ENCODE measurements at regions not wholly inside any gene's neighbourhood (a gene's known extent, or its start where the extent isn't known, plus 50 kb on each side); places are given as distances from the start of the nearest gene placed in this dataset.
"Not testable (repeated sequence)": the region's sequence is repeated elsewhere in the genome, so short reads cannot be mapped to it uniquely, and the experiment has no call there.

GRCh38 chr6:816510-817084 is 123.7 kb upstream of the EXOC2 start:
- H3K27ac Mint-ChIP-seq, result peak overlapping the region; percentile 13
- H3K4me1 Mint-ChIP-seq, result peaks cover 18% of the 10 kb centered on the region
- intact Hi-C loops (cut with micrococcal nuclease), result no loop called here
- H3K36me3 Mint-ChIP-seq (ENCODE audit: low read depth), result no peaks in the 10 kb centered on the region
- no peaks in the 10 kb centered on the region for H3K9me3 Mint-ChIP-seq
- peak; percentile 66 for DNase-seq
- H3K4me3 Mint-ChIP-seq, result no peak overlapping the region
- H3K27me3 Mint-ChIP-seq, result peaks cover 11% of the 10 kb centered on the region

GRCh38 chr6:815348-815738 is 122.4 kb upstream of the EXOC2 start:
- peaks cover 6% of the 10 kb centered on the region for H3K27me3 Mint-ChIP-seq
- intact Hi-C loops (cut with micrococcal nuclease), result no loop called here
- H3K27ac Mint-ChIP-seq, result no peak overlapping the region
- no peaks in the 10 kb centered on the region for H3K36me3 Mint-ChIP-seq (ENCODE audit: low read depth)
- H3K9me3 Mint-ChIP-seq, result no peaks in the 10 kb centered on the region
- DNase-seq, result no peak
- peaks cover 18% of the 10 kb centered on the region for H3K4me1 Mint-ChIP-seq
- H3K4me3 Mint-ChIP-seq, result no peak overlapping the region

- DNase-seq, result no peak
- Mint-ChIP-seq H3K4me1 (peaks cover 18% of the 10 kb centered on the region), H3K9me3 (no peaks in the 10 kb centered on the region), H3K36me3 (ENCODE audit: low read depth) (no peaks in the 10 kb centered on the region), H3K4me3 (no peak overlapping the region), H3K27me3 (peaks cover 6% of the 10 kb centered on the region), H3K27ac (no peak overlapping the region)
- intact Hi-C loops (cut with micrococcal nuclease), result no loop called here
These were observed 121.7 kb upstream of the EXOC2 start for GRCh38 chr6:814378-815347.

GRCh38 chr6:811831-812230 is 118.9 kb upstream of the EXOC2 start:
- Mint-ChIP-seq H3K27ac (no peak overlapping the region), H3K27me3 (peaks cover 2% of the 10 kb centered on the region), H3K4me3 (no peak overlapping the region), H3K4me1 (peaks cover 8% of the 10 kb centered on the region), H3K36me3 (ENCODE audit: low read depth) (no peaks in the 10 kb centered on the region), H3K9me3 (no peaks in the 10 kb centered on the region)
- no peak for DNase-seq
- intact Hi-C loops (cut with micrococcal nuclease), result no loop called here

GRCh38 chr6:811191-811590 is 118.3 kb upstream of the EXOC2 start:
- intact Hi-C loops (cut with micrococcal nuclease), result no loop called here

GRCh38 chr6:804771-805170 is 111.8 kb upstream of the EXOC2 start:
- no peak for DNase-seq
- Mint-ChIP-seq H3K27ac (no peak overlapping the region), H3K36me3 (ENCODE audit: low read depth) (no peaks in the 10 kb centered on the region), H3K4me3 (no peak overlapping the region), H3K9me3 (no peaks in the 10 kb centered on the region), H3K4me1 (no peaks in the 10 kb centered on the region), H3K27me3 (peaks cover 16% of the 10 kb centered on the region)
- intact Hi-C loops (cut with micrococcal nuclease), result no loop called here

More at GRCh38 chr6:811191-811590, 118.3 kb upstream of the EXOC2 start:
- Mint-ChIP-seq H3K9me3 (no peaks in the 10 kb centered on the region), H3K27ac (no peak overlapping the region), H3K27me3 (peaks cover 2% of the 10 kb centered on the region), H3K36me3 (ENCODE audit: low read depth) (no peaks in the 10 kb centered on the region), H3K4me1 (peaks cover 2% of the 10 kb centered on the region), H3K4me3 (no peak overlapping the region)
- DNase-seq, result no peak

GRCh38 chr6:804317-804716 is 111.4 kb upstream of the EXOC2 start:
- Mint-ChIP-seq H3K4me3 (no peak overlapping the region), H3K27me3 (peaks cover 21% of the 10 kb centered on the region), H3K36me3 (ENCODE audit: low read depth) (no peaks in the 10 kb centered on the region), H3K9me3 (no peaks in the 10 kb centered on the region), H3K4me1 (no peaks in the 10 kb centered on the region), H3K27ac (no peak overlapping the region)
- intact Hi-C loops (cut with micrococcal nuclease), result no loop called here
- no peak for DNase-seq

- Mint-ChIP-seq H3K27ac (no peak overlapping the region), H3K27me3 (peaks cover 23% of the 10 kb centered on the region), H3K9me3 (no peaks in the 10 kb centered on the region), H3K36me3 (ENCODE audit: low read depth) (no peaks in the 10 kb centered on the region), H3K4me3 (no peak overlapping the region), H3K4me1 (no peaks in the 10 kb centered on the region)
- DNase-seq, result no peak
- intact Hi-C loops (cut with micrococcal nuclease), result no loop called here
These were observed 110.4 kb upstream of the EXOC2 start for GRCh38 chr6:803191-803977.

- Mint-ChIP-seq H3K9me3 (no peaks in the 10 kb centered on the region), H3K4me1 (no peaks in the 10 kb centered on the region), H3K27me3 (peaks cover 29% of the 10 kb centered on the region), H3K36me3 (ENCODE audit: low read depth) (no peaks in the 10 kb centered on the region), H3K4me3 (no peak overlapping the region), H3K27ac (no peak overlapping the region)
- DNase-seq, result no peak
- intact Hi-C loops (cut with micrococcal nuclease), result no loop called here
These were observed 109.8 kb upstream of the EXOC2 start for GRCh38 chr6:802701-803100.

GRCh38 chr6:802223-802622 is 109.3 kb upstream of the EXOC2 start:
- H3K27ac Mint-ChIP-seq; intact Hi-C loops (cut with micrococcal nuclease); H3K4me3 Mint-ChIP-seq; H3K4me1 Mint-ChIP-seq; DNase-seq; H3K36me3 Mint-ChIP-seq (ENCODE audit: low read depth); H3K9me3 Mint-ChIP-seq: not testable (repeated sequence)
- H3K27me3 Mint-ChIP-seq, result peaks cover 34% of the 10 kb centered on the region

- H3K4me1 Mint-ChIP-seq, result no peaks in the 10 kb centered on the region
- H3K36me3 Mint-ChIP-seq (ENCODE audit: low read depth), result no peaks in the 10 kb centered on the region
These were observed 106.8 kb upstream of the EXOC2 start for GRCh38 chr6:799769-800168.

GRCh38 chr6:797479-798077 is 104.6 kb upstream of the EXOC2 start:
- intact Hi-C loops (cut with micrococcal nuclease), result loop anchor here (1.0 to 10.0 kb wide), 3 partner anchors 517 to 640 kb away; partner anchors contain the start of gene FOXQ1
- Mint-ChIP-seq H3K4me3 (no peak overlapping the region), H3K36me3 (ENCODE audit: low read depth) (no peaks in the 10 kb centered on the region), H3K9me3 (no peaks in the 10 kb centered on the region), H3K27ac (no peak overlapping the region), H3K27me3 (peaks cover 61% of the 10 kb centered on the region), H3K4me1 (no peaks in the 10 kb centered on the region)
- DNase-seq, result peak; percentile 80

More at GRCh38 chr6:799769-800168, 106.8 kb upstream of the EXOC2 start:
- no peak for DNase-seq
- intact Hi-C loops (cut with micrococcal nuclease), result loop anchor here (5.0 to 10.0 kb wide), 2 partner anchors 515 to 638 kb away; partner anchors contain the start of gene FOXQ1
- H3K27ac Mint-ChIP-seq, result no peak overlapping the region
- no peak overlapping the region for H3K4me3 Mint-ChIP-seq
- H3K9me3 Mint-ChIP-seq, result no peaks in the 10 kb centered on the region
- H3K27me3 Mint-ChIP-seq, result peaks cover 53% of the 10 kb centered on the region

GRCh38 chr6:795046-795685 is 102.2 kb upstream of the EXOC2 start:
- Mint-ChIP-seq H3K9me3 (peaks cover 3% of the 10 kb centered on the region), H3K4me1 (no peaks in the 10 kb centered on the region), H3K27me3 (peaks cover 61% of the 10 kb centered on the region), H3K27ac (no peak overlapping the region), H3K36me3 (ENCODE audit: low read depth) (no peaks in the 10 kb centered on the region), H3K4me3 (no peak overlapping the region)
- DNase-seq, result no peak
- intact Hi-C loops (cut with micrococcal nuclease), result loop anchor here (5.0 to 10.0 kb wide), 2 partner anchors 520 to 642 kb away; partner anchors contain the start of gene FOXQ1

Measured in activated CD4-positive, alpha-beta T cell treated with anti-CD3 and anti-CD28 coated beads, Interleukin-2, amount 10 ng/mL, durations not matched to agents 24 days and 14 days (primary cell).